Erythroblast (primary cell): ENCODE measurements at regions not wholly inside any gene's neighbourhood (a gene's known extent, or its start where the extent isn't known, plus 50 kb on each side); places are given as distances from the start of the nearest gene placed in this dataset.

Source experiments
- GATA1 ChIP-seq: IDR thresholded peaks from 2 replicates; pipeline ENCODE4 v1.6.1; 2011; ENCODE audit warnings: low read depth, mild to moderate bottlenecking, control low read depth, low read length, moderate library complexity
- POLR2A ChIP-seq: IDR thresholded peaks from 2 replicates; pipeline ENCODE4 v1.6.1; 2011; ENCODE audit warnings: mild to moderate bottlenecking, low read length

DNA sequence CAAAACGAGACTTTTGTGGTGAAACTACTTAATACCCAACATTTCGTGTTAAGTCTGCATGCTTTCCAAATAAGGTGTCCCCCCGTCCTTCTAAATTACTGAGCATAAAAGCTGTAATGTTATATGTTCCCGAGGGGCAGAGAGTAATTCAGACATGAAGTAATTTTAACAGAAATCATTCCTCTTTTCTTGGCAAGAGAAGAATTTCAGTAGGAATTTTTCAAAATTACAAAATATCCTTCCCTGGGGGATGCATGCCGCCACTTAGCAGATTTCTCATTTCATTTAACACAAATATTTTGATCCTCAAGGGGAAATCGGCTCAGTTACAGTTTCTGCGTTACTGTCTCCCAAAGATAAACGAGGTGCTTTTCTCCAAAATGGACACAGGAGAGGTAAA is 213.2 kb upstream of the RHOBTB1 start:
- TF ChIP-seq POLR2A, result no peak
- TF ChIP-seq GATA1, result no peak
